ENCODE measurements at regions not wholly inside any gene's neighbourhood (a gene's known extent, or its start where the extent isn't known, plus 50 kb on each side); places are given as distances from the start of the nearest gene placed in this dataset.
"Not testable (repeated sequence)": the region's sequence is repeated elsewhere in the genome, so short reads cannot be mapped to it uniquely, and the experiment has no call there.

- H3K4me3 ChIP-seq (ENCODE audit: low read length): no peak overlapping the region
- no peaks in the 10 kb centered on the region for H3K27me3 ChIP-seq (replicated peaks; ENCODE audit: control insufficient read depth, insufficient read depth, low read length)
- peaks cover 2% of the 10 kb centered on the region for H3K9me3 ChIP-seq (ENCODE audit: control insufficient read depth, low read length)
- H3K9ac ChIP-seq (ENCODE audit: low read length): no peak overlapping the region
- no peaks in the 10 kb centered on the region for H3K4me1 ChIP-seq (ENCODE audit: control insufficient read depth, insufficient read depth, low read length)
- DNase-seq (ENCODE audit: low read depth): no peak
- H3K36me3 ChIP-seq (ENCODE audit: control insufficient read depth, insufficient read depth, low read length, severe bottlenecking): no peaks in the 10 kb centered on the region
Observed at GRCh38 chr14:30340495-30340894, 218.5 kb upstream of the G2E3 start.

DNA sequence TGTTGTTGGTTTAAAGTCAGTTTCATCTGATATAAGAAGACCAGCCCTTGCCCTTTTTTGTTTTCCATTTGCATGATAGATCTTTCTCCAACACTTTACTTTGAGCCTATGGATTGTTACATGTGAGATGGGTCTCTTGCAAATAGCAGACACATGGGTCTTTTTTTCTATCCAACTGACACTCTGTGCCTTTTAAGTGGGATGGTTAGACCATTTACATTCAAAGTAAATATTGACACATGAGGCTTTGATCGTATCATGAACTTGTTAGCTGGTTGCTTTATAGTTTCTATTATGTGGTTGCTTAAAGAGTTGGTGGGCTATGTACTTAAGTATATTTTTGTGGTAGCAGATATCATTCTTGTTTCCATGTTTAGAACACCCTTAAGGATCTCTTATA is 213.4 kb upstream of the G2E3 start:
- Histone ChIP-seq H3K4me1 (ENCODE audit: control insufficient read depth, insufficient read depth, low read length) (no peaks in the 10 kb centered on the region), H3K9ac (ENCODE audit: low read length) (no peak overlapping the region), H3K4me3 (ENCODE audit: low read length) (no peak overlapping the region), H3K9me3 (ENCODE audit: control insufficient read depth, low read length) (peaks cover 2% of the 10 kb centered on the region), H3K36me3 (ENCODE audit: control insufficient read depth, insufficient read depth, low read length, severe bottlenecking) (no peaks in the 10 kb centered on the region), H3K27me3 (replicated peaks; ENCODE audit: control insufficient read depth, insufficient read depth, low read length) (no peaks in the 10 kb centered on the region)
- no peak for DNase-seq (ENCODE audit: low read depth)

- Histone ChIP-seq H3K9me3 (ENCODE audit: control insufficient read depth, low read length) (peaks cover 2% of the 10 kb centered on the region), H3K27me3 (replicated peaks; ENCODE audit: control insufficient read depth, insufficient read depth, low read length) (no peaks in the 10 kb centered on the region)
- DNase-seq (ENCODE audit: low read depth): no peak
Observed at GRCh38 chr14:30348445-30348844, 210.5 kb upstream of the G2E3 start.

GRCh38 chr14:30349520-30349919 is 209.4 kb upstream of the G2E3 start:
- Histone ChIP-seq H3K4me1 (ENCODE audit: control insufficient read depth, insufficient read depth, low read length) (no peaks in the 10 kb centered on the region), H3K27me3 (replicated peaks; ENCODE audit: control insufficient read depth, insufficient read depth, low read length) (no peaks in the 10 kb centered on the region), H3K9ac (ENCODE audit: low read length) (no peak overlapping the region), H3K9me3 (ENCODE audit: control insufficient read depth, low read length) (peaks cover 2% of the 10 kb centered on the region), H3K36me3 (ENCODE audit: control insufficient read depth, insufficient read depth, low read length, severe bottlenecking) (no peaks in the 10 kb centered on the region), H3K4me3 (ENCODE audit: low read length) (no peak overlapping the region)
- DNase-seq (ENCODE audit: low read depth): no peak

More at GRCh38 chr14:30348445-30348844, 210.5 kb upstream of the G2E3 start:
- H3K4me3 ChIP-seq (ENCODE audit: low read length): no peak overlapping the region
- no peak overlapping the region for H3K9ac ChIP-seq (ENCODE audit: low read length)
- no peaks in the 10 kb centered on the region for H3K36me3 ChIP-seq (ENCODE audit: control insufficient read depth, insufficient read depth, low read length, severe bottlenecking)
- no peaks in the 10 kb centered on the region for H3K4me1 ChIP-seq (ENCODE audit: control insufficient read depth, insufficient read depth, low read length)

- DNase-seq (ENCODE audit: low read depth): no peak
- H3K4me3 ChIP-seq (ENCODE audit: low read length): no peak overlapping the region
- H3K27me3 ChIP-seq (replicated peaks; ENCODE audit: control insufficient read depth, insufficient read depth, low read length): peaks cover 8% of the 10 kb centered on the region
- H3K36me3 ChIP-seq (ENCODE audit: control insufficient read depth, insufficient read depth, low read length, severe bottlenecking): no peaks in the 10 kb centered on the region
- no peaks in the 10 kb centered on the region for H3K4me1 ChIP-seq (ENCODE audit: control insufficient read depth, insufficient read depth, low read length)
- no peak overlapping the region for H3K9ac ChIP-seq (ENCODE audit: low read length)
- no peaks in the 10 kb centered on the region for H3K9me3 ChIP-seq (ENCODE audit: control insufficient read depth, low read length)
Observed at GRCh38 chr14:30354439-30354838, 204.5 kb upstream of the G2E3 start.

DNA sequence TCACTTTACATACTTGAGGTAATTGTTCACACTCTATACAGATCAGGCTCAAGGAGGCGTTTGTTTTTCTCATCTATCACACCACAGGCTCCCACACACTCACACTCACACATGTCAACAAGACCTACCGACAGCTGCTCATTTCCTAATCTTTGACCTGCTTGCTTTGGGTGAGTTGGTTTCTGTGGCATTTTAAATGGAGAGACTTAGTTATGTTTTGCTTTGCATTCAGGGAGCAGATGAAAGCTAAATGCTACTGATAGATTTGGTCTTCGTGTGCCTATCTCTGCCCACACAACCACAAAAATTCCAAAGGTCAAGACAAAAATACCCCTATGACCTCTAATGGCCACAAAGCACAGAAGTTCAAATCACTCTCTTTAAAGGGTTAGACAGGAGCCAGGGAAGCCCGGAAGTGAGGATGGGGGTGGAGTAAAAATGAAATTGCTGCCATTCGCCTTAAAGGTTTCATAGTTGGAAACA is 203.5 kb upstream of the G2E3 start:
- Histone ChIP-seq H3K9me3 (ENCODE audit: control insufficient read depth, low read length) (no peaks in the 10 kb centered on the region), H3K27me3 (replicated peaks; ENCODE audit: control insufficient read depth, insufficient read depth, low read length) (peaks cover 8% of the 10 kb centered on the region), H3K9ac (ENCODE audit: low read length) (no peak overlapping the region), H3K4me3 (ENCODE audit: low read length) (no peak overlapping the region), H3K4me1 (ENCODE audit: control insufficient read depth, insufficient read depth, low read length) (no peaks in the 10 kb centered on the region), H3K36me3 (ENCODE audit: control insufficient read depth, insufficient read depth, low read length, severe bottlenecking) (no peaks in the 10 kb centered on the region)
- no peak for DNase-seq (ENCODE audit: low read depth)

- no peaks in the 10 kb centered on the region for H3K4me1 ChIP-seq (ENCODE audit: control insufficient read depth, insufficient read depth, low read length)
- DNase-seq (ENCODE audit: low read depth): no peak
- no peak overlapping the region for H3K4me3 ChIP-seq (ENCODE audit: low read length)
- H3K36me3 ChIP-seq (ENCODE audit: control insufficient read depth, insufficient read depth, low read length, severe bottlenecking): no peaks in the 10 kb centered on the region
- H3K9me3 ChIP-seq (ENCODE audit: control insufficient read depth, low read length): no peaks in the 10 kb centered on the region
- H3K27me3 ChIP-seq (replicated peaks; ENCODE audit: control insufficient read depth, insufficient read depth, low read length): peaks cover 8% of the 10 kb centered on the region
- no peak overlapping the region for H3K9ac ChIP-seq (ENCODE audit: low read length)
Observed at GRCh38 chr14:30356438-30357202, 202.3 kb upstream of the G2E3 start.

GRCh38 chr14:30357791-30358190 is 201.2 kb upstream of the G2E3 start:
- Histone ChIP-seq H3K9me3 (ENCODE audit: control insufficient read depth, low read length) (no peaks in the 10 kb centered on the region), H3K9ac (ENCODE audit: low read length) (no peak overlapping the region), H3K36me3 (ENCODE audit: control insufficient read depth, insufficient read depth, low read length, severe bottlenecking) (no peaks in the 10 kb centered on the region), H3K27me3 (replicated peaks; ENCODE audit: control insufficient read depth, insufficient read depth, low read length) (peaks cover 8% of the 10 kb centered on the region), H3K4me1 (ENCODE audit: control insufficient read depth, insufficient read depth, low read length) (no peaks in the 10 kb centered on the region), H3K4me3 (ENCODE audit: low read length) (no peak overlapping the region)
- no peak for DNase-seq (ENCODE audit: low read depth)

DNA sequence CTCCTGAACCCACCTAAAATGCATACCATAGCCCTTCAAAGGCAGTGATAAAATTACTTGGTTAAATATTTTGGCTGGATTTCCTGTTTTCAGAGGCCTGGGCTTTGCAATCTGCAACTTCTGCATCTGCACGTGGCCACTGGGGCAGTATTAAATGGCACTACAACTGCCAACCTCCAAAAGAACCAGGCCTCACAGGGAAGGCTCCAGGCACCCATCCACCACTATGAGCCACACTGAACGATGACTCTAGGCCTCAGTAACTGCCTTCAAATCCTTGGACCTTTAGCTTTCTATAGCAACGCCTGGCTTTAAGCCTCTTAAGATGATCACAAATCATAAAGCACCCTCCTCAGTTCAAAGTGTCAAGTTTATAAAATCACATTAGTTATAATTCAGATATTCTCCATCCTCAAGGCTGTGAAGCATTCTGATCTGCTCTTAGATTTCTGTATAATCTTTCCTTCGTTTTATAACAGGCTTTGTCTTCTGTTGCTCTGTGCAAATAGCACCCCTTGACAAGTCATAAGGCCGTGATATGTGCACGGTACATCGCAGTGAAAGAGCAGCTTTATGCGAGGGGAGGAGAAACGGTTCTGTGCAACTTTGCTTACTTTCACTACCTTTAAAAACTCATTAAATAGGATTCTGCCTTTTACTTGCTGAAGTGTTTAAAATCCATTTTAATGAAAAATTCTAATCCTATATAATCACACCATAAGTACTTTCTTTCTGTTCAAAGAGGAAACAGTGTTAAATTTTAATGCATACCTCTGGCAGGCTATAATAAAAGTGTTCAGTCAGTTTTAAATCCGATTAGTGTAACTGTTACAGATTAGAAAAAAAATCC is 196.4 kb upstream of the G2E3 start:
- no peak for DNase-seq (ENCODE audit: low read depth)
- no peak overlapping the region for H3K9ac ChIP-seq (ENCODE audit: low read length)
- H3K27me3 ChIP-seq (replicated peaks; ENCODE audit: control insufficient read depth, insufficient read depth, low read length): no peaks in the 10 kb centered on the region

DNA sequence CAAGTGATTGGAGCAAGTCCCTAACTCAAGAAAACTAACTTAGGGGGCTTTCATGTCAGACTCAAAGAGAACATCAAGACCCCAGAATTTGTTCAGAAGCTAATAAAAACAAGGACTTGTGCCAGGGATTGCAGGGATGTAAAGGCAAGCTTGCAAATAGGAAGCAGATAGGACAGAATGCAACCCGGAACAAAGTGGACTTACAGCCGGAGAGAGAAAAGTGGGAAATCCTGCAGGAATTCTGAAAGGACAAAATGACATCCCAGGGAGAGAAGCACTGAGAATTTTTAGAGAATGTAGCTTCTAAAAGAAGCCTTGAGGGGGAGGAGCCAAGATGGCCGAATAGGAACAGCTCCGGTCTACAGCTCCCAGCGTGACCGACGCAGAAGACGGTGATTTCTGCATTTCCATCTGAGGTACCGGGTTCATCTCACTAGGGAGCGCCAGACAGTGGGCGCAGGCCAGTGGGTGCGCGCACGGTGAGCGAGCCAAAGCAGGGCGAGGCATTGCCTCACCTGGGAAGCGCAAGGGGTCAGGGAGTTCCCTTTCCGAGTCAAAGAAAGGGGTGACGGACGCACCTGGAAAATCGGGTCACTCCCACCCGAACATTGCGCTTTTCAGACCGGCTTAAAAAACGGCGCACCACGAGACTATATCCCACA is 195.6 kb upstream of the G2E3 start:
- not testable (repeated sequence) for DNase-seq (ENCODE audit: low read depth); H3K27me3 ChIP-seq (replicated peaks; ENCODE audit: control insufficient read depth, insufficient read depth, low read length); H3K36me3 ChIP-seq (ENCODE audit: control insufficient read depth, insufficient read depth, low read length, severe bottlenecking); H3K9me3 ChIP-seq (ENCODE audit: control insufficient read depth, low read length); H3K9ac ChIP-seq (ENCODE audit: low read length); H3K4me3 ChIP-seq (ENCODE audit: low read length); H3K4me1 ChIP-seq (ENCODE audit: control insufficient read depth, insufficient read depth, low read length)

More for the DNA sequence above, 196.4 kb upstream of the G2E3 start:
- Histone ChIP-seq H3K36me3 (ENCODE audit: control insufficient read depth, insufficient read depth, low read length, severe bottlenecking) (no peaks in the 10 kb centered on the region), H3K9me3 (ENCODE audit: control insufficient read depth, low read length) (no peaks in the 10 kb centered on the region), H3K4me3 (ENCODE audit: low read length) (no peak overlapping the region), H3K4me1 (ENCODE audit: control insufficient read depth, insufficient read depth, low read length) (no peaks in the 10 kb centered on the region)
